GM11168 (cell line): ENCODE measurements at regions not wholly inside any gene's neighbourhood (a gene's known extent, or its start where the extent isn't known, plus 50 kb on each side); places are given as distances from the start of the nearest gene placed in this dataset.

Experiments used
- in situ Hi-C: fragments of 300-500 bp; cut with MboI; formaldehyde crosslinking; loops from one replicate; pipeline ENCODE4 v1.12.0; 2022; ENCODE audit warnings: low sequenced_read_pairs; ENCODE audit not compliant: unreplicated experiment

- in situ Hi-C loops, result no loop called here
Measured at GRCh38 chr21:28554660-28555475, 437.8 kb downstream of the LTN1 start.

GRCh38 chr21:28550057-28550825 lies 442.4 kb downstream of the LTN1 start:
- in situ Hi-C loops, result no loop called here

- in situ Hi-C loops, result no loop called here
Measured at GRCh38 chr21:28548291-28548690, 444.4 kb downstream of the LTN1 start.

DNA sequence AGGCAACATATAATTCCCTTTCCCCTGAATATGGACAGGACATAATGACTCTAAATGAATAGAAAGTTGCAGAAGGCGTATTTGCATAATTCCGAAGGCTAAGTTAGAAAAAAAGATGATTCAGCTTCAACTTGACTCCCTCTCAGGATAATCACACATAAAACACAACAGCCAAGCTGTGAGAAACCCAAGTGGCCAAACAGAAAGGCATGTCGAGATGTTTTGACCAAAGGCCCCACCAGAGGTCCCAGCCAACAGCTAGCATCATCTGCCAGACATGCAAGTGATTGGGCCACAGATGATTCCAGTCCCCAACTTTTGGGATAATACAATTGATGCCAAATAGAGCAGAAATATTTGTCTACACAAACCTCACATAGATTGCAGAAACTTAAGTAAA lies 444.9 kb downstream of the LTN1 start:
- in situ Hi-C loops, result no loop called here

- in situ Hi-C loops, result no loop called here
Measured at GRCh38 chr21:28543975-28544374, 448.7 kb downstream of the LTN1 start.

DNA sequence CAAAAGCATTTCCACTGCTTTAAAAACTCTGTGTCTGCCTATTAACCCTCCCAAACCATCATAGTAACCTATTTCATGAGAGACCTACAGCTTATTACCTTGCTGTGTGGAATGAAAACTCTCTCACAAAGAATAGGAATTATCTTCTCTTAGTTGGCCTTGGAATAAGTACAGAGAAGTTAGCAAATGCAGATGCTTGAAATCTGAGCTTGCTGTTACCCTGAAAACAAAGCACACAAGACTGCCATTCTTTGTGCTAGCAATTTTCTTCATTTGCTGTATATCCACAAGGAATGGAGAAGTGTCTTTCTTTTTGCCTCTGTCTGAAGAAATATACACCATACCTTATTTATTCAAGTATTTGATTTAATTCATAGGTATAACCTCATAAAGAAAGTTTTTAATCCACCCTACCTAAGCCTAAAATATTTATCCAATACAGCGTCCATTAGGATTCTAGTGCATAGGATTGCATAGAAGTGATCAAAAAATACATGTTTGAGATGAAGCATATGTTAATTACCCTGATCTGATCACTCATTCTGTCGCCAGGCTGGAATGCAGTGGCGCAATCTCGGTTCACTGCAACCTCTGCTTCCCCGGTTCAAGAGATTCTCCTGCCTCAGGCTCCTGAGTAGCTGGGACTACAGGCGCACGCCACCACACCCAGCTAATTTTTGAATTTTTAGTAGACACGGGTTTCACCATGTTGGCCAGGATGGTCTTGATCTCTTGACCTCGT lies 451.1 kb downstream of the LTN1 start:
- in situ Hi-C loops, result no loop called here

DNA sequence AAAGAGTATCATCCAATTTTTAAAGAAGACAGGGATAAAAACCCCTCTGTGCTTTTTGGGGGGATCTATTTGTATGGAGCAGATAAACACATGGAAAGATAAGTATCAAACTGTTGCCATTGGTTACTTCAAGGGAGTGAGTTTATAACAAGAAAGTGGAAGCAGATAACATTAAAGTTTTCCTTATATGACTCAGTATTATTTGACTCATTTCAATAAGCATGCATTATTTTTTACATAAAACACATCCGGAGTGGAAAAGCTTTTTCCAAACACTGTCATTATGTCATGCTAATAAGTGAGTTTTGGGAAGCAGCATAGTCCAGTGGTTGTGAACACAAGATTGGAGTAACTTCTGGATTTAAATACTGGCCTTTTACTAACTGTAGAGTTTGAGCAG lies 452.2 kb downstream of the LTN1 start:
- in situ Hi-C loops, result no loop called here

- in situ Hi-C loops, result no loop called here
Measured at GRCh38 chr21:28539623-28539988, 453.1 kb downstream of the LTN1 start.

DNA sequence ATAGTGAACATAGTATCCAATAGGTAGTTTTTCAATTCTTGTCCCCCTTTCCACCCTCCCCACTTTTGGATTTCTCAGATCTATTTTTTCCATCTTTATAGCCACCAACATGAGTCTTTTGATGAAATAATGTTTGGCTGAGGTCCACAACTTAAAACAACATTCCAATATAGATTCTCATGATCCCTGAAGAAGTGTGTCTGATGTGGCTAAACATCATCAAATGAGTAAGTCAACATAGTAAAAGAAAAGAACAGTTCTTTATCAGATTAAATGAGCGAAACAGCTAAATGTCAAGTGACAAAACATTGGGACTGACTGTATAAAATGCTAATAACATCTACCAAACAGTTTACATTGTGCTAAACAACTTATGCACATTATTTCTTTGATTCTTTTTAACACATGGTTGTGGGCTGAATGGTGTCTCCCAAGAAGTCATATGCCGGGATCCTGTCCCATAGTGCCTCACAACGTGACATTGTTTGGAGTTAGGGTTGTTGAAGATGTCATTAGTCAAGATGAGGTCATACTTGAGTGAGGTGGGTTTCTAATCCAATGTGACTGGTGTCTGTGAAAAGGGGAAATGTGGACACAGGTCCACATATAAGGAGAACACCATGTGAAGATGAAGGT lies 453.6 kb downstream of the LTN1 start:
- in situ Hi-C loops, result no loop called here

DNA sequence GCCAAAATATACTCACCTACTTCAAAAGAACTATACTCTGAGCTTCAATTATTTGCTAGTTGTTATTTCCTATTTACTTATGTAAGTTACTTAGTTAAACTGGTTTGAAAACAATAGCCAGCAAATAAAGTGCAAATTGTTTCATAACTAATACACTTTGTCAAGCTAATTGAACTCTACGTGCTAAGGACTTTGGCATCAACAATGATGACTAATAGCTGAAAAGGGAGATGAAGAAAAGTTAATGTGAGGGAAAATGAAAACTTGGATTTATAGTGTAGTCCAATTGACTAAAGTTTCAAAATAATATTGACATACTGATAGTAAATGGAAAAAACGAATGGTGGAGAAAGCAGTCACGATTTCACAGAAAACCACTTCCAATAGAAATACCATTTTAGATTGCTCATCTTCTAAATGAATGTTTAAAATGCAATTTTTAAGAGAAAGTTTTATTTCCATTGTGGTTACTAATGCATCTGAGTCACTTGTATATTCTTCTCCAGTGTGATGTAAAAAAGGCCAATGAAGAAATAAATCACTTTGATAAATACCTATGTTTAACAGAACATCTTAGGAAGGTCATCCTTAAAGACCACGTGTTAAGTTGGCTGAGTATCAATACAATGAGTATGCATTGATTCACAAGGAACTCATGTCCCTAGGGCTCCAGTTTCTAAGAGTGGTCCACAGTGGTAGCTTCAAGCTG lies 455.2 kb downstream of the LTN1 start:
- in situ Hi-C loops, result no loop called here

GRCh38 chr21:28532446-28532845 lies 460.2 kb downstream of the LTN1 start:
- in situ Hi-C loops, result no loop called here

DNA sequence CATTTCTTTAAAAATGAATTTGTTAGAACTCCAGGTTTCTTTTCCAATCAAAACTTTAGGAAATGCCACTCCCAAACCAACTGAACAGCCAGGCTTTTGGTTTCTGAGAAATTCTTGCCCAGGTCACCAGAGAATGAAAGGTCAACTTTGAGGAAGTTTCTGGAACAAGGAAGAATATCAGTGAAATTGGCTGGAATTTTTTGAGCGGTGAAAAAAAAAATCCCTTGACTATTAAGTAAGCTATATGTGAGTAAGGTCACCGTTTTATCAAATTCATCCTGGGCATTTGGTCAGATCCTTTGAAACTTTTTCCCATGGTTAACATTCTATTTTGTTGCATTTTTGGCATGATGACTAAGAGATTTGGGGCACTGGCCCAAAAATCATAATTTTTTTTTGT lies 469.3 kb downstream of the LTN1 start:
- in situ Hi-C loops, result loop anchor here (25.0 kb wide), 1 partner anchor 214 kb away; no protein-coding TSS in a partner anchor

DNA sequence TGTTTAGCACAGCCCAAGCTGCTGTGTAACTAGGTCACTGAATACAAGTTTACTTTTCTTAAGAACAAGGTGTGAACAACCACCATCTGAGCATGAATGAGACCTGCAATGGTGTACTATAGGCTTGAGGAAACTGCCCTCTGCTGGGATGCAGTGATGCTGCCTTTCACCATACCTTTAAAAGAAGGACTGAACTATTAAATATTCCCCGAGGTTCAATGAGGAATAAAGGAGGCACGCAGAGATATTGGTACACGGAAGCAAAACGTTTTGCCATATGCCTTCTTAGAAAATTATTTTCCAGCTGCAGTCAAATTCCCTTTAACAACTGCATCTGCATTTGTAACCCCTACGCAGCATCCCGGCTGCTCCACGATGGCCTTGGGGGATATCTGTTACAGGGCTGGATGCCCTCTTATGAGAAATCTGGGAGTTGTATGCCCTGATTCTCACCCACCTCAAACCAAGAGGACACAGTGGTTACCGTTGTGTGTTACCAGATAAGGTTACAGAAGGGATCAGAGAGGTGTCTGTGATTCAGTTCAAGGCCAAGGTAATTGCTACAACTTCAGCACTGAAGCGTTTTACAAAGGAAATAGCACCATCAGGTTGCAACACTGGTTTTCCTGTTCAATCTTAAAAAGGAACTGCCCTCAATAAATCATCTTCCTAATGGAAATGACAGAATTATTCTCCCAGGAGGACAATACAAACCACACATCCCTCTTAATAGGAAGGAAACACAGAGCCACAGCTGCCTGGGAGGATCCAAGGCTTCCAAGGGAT lies 470.5 kb downstream of the LTN1 start:
- in situ Hi-C loops, result loop anchor here (25.0 kb wide), 1 partner anchor 215 kb away; no protein-coding TSS in a partner anchor

DNA sequence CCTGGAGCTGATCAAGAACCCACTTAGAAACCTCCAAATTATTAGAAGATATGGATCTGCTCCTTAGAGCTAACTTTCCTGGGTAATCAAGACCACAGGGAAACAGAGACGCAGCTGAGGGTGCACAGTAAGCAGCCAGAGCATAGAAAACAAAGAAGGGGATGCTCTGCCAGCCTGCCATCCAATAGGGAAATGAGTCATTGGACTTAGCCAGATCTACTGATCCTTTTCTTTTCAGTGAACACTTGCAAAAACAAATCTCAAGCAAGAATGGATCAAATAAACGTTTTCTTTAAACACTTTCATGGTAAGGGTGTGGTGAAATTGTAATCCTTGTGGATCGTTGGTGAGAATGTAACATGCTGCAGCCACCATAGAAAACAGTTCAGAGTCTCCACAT lies 474.0 kb downstream of the LTN1 start:
- in situ Hi-C loops, result loop anchor here (25.0 kb wide), 1 partner anchor 219 kb away; no protein-coding TSS in a partner anchor

DNA sequence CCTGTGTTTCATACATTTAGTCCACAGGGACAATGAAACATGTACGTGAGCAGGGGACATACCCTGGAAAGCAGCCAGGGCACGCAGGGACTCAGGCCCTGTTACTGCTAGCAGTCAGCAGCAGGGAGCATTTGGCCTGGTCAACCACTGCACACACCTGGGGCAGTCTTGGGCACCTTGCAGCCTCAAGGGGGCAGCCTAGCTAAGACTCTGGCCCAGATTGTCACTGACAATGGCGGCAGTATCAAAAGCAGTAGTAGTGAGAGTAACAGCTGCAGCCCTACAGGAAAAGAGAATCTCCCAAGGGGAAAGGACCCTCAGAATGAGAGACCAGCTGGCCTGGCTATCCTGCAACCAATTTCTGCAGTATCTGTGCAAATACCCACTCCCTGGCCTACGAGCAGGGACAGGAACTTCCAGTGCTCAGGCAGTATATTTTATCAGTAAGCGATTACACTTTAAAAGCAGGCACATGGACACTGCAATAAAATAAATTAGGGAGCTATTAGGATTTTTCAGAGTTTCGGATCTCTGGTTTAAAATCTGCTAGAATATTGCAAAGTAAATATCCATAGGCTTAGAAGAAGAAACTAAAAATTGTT lies 475.6 kb downstream of the LTN1 start:
- in situ Hi-C loops, result loop anchor here (25.0 kb wide), 1 partner anchor 220 kb away; no protein-coding TSS in a partner anchor

GRCh38 chr21:28516021-28516420 lies 476.7 kb downstream of the LTN1 start:
- in situ Hi-C loops, result loop anchor here (25.0 kb wide), 1 partner anchor 221 kb away; no protein-coding TSS in a partner anchor

DNA sequence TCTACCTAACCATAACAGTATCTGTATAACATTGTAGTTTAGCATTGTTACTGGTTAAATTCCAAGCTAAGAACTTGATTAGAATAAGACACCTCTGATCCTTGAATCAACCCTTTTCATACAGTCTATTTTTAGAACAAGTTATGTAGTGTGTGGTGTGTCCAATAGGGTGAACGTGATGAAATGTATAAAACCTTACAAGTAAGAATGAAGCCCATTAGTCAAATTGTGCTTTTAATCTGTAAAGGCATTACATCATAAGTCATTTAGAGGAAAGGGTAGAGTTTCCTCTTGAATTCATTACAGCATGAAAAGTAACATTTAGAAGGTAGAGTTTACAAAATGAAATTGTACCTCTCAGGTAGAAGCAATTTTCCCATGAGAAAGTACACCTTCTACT lies 479.2 kb downstream of the LTN1 start:
- in situ Hi-C loops, result loop anchor here (25.0 kb wide), 1 partner anchor 224 kb away; no protein-coding TSS in a partner anchor

GRCh38 chr21:28509031-28509430 lies 483.6 kb downstream of the LTN1 start:
- in situ Hi-C loops, result loop anchor here (25.0 kb wide), 1 partner anchor 228 kb away; no protein-coding TSS in a partner anchor
